ENCODE measurements at regions not wholly inside any gene's neighbourhood (a gene's known extent, or its start where the extent isn't known, plus 50 kb on each side); places are given as distances from the start of the nearest gene placed in this dataset.

DNA sequence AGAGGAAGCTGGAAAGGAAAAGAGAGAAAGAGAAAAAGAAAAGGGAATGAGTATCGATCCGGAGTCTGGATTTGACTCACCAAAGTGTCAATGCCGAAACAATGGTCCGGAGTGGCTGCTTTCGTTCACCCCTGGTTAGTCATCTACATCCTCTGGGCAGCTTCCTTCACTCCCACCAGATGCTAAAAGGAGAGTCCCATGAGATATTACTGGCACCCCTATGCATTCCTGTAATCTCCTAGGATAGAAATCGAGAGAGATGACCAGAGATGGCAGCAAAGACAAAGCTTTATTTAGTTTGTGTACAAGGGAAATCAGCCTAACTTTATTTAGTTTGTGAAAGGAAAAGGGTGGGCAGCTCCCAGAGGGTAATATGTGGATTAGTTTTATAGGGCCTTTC is 622.2 kb downstream of the ZPLD1 start:
- no peak for DNase-seq (ENCODE audit: low read depth)

DNA sequence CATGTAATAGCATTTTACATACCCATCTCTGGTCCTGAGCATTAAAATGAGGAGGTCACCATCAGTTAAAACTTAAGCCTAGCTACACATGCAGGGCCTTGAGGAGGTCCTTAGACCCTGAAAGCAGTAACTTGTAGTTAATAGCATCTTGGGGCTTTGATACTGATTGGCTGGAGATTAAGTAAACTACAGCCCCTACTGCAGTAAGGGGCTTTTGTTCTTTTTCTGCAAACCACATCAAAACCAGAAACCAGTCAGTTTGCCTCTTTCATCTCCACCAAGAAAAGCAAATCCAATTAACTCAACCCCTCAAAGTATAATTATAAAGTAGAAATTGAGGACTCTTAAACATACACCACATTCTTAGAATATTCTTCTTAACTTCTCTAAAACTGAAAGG is 622.7 kb downstream of the ZPLD1 start:
- no peak for DNase-seq (ENCODE audit: low read depth)

DNA sequence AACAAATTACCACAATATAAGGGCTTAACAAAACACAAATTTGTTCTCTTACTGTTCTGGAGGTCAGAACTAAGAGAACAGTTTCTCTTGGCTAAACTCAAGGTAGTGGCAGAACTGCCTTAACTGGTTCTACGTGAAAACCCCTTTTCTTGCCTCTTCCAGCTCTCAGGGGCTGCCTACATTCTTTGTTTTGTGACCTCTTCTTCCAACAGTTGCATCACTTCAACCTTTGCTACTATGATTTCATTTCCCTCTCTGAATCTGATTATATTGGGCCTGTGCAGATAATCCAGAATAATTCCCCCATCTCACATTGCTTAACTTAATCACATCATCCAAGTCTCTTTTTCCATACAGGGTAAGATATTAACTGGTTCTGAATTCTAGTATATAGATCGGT is 624.6 kb downstream of the ZPLD1 start:
- DNase-seq (ENCODE audit: low read depth) = no peak

DNA sequence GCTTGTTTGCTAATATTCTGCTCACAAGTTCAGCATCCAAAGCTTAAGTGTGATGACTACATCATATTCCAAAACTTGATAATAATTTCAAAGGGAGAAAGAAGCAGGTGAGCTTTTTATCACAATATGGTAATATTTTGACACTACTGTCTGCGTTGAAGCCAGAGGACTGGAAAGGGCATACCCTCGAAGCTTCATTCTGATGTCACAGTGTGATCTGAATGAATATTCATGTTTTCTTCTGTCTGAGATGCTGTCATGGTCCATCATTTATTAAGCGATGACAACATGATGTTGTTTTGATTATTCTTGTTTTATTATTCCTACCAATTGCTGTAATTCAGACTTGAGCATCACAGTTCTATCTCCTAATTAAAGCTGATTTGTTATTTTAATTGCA is 625.4 kb downstream of the ZPLD1 start:
- no peak for DNase-seq (ENCODE audit: low read depth)

DNA sequence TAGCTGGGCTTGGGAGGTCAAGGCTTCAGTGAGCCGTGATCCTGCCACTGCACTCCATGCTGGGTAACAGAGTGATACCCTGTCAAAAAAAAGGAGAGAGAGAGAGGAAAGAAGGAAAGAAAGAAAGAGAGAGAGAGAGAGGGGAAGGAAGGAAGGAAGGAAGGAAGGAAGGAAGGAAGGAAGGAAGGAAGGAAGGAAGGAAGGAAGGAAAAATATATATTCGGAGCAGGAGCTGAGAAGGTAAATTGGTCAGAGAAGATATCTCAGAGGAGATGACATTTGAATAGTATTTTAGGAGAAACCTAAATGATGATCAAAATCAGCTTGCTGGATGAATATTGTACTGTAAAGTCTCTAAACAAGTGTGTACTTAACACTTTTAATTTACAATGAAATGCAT is 633.1 kb downstream of the ZPLD1 start:
- DNase-seq (ENCODE audit: low read depth) = no peak

DNA sequence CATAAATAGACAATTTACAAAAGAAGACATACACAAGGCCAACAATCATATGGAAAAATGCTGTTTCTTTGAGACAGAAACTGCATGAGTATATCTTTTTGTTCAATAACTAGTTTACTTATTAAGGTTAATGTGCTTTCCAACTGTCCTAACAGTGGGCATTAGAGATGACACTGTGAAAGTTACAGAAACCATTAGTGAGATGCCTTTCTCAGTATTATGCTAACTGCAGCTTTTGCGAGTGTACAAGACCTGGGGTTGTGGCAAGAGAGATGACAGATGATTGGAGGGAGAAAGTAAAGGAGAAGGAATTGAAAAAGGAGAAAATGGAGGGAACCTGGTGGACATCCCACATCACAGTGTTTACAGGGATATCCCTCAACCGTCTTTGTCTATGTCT is 640.5 kb downstream of the ZPLD1 start:
- no peak for DNase-seq (ENCODE audit: low read depth)

DNA sequence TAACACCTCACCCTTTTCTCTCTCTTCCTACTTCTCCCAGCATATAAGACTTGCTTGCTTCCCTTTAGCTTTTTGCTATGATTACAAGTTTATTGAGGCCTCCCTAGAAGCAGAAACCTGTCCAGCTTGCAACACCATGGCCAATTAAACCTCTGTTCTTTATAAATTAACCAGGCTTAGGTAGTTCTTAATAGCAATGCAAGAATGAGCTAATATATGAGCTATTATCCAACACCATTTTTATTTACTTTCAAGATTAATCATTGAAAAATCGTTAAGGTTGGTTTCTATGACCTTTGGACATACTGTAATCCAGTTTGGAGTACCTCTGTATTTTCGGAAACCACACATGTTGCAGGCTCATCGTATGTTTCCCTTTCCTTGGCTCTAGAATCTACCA is 643.1 kb downstream of the ZPLD1 start:
- DNase-seq (ENCODE audit: low read depth) = no peak

DNA sequence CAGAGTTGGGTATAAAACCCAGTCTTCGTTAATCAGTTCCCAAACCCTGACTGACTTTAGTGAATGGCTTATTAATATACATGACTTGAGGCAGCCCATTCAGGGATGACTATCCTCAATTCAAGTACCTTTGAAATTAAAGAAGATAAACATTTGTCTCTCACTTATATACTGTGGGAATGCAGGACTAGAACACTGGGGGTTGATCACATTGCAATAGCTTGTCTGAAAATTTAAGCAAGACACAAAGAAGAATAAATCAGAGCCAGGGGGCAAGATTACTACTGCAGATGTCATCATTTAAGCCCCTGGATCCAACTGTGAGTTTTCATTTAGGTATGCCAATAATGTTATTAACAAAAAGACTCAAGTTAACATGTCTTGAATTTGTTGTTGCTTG is 647.7 kb downstream of the ZPLD1 start:
- DNase-seq (ENCODE audit: low read depth) = no peak

DNA sequence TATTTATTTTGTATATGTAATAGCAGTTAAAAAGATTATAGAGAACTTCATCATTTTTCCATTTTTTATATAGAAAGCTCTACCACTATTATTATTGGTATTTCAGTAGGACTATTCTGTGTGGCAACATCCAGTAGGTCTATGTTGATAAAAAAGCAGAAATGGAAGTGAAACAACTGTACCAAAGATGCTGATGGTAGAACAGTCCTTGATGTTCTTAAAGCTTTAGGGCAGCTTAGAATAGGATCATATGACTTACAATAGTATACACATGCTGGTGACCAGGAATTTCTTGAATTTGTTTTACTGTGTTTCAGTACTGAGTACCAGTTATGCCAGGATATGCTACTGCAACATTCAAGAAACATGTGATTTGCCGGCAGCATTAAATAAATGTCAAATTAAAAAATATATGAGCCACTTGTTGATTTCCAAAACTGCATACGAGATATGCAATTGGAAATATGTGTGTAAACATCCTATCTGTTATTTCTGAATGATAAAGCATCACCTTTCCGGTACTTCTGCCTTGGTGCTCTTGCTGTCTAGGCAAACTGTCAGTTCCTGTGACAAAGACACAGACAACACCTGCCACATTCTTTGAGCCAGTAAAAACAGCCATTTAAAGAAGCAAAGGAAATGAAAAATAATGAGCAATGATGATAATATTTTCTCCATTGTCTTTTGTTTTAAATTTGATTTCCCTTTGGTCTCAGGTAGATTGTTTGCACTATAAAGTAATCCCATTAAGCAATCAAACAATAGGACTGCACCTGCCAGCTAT is 649.2 kb downstream of the ZPLD1 start:
- no peak for DNase-seq (ENCODE audit: low read depth)

DNA sequence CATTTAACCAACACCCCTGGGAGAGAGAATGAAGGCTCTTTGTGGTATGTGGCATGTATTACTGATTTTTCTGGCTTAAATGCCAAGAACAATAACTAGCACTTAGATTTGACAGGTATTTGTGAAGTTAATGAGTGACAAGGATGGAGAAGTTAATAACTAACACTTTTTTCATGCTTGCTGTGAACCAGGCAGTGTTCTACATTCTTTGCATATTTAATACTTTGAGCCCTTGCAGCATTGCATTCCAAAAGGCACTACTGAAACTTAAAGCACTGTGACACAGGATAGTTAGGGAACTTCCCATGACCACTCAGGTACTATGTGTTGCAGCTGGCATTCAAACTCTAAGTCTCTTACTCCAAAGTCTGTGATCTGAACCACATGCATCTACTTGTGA is 650.6 kb downstream of the ZPLD1 start:
- no peak for DNase-seq (ENCODE audit: low read depth)

DNA sequence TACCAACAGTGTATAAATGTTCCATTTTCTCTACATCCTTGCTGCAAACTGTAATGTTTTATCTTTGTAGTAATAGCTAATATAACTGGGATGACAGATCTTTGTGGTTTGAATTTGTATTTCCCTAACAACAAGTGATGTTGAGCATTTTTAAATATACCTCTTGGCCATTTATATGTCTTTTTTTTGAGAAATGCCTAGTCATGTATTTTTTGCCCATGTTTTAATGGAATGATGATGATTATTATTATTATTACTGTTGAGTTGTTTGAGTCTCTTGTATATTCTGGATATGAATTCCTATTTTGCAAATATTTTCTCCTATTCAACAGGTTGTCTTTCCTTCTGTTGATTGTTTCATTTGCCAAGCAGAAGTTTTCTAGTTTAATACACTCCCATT is 654.9 kb downstream of the ZPLD1 start:
- no peak for DNase-seq (ENCODE audit: low read depth)

DNA sequence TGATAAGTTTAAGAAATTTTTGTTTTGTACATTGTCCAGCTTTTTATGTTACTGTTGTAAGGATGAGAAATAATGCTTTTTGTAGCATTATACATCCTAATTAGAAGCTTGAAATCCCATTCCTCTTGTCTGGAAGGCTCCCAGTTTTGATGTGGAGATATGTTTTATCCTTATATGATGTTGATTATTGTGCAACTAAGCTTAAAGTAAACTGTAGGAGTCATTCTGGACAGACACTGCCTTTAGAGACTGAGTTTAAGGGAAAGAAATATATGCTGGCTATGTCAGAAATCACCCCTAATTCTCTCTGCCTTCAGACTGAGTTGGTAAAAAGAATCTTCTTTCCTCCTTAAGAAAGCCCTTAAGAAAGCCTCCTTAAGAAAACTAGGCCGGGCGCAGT is 670.4 kb downstream of the ZPLD1 start:
- DNase-seq (ENCODE audit: low read depth) = no peak

DNA sequence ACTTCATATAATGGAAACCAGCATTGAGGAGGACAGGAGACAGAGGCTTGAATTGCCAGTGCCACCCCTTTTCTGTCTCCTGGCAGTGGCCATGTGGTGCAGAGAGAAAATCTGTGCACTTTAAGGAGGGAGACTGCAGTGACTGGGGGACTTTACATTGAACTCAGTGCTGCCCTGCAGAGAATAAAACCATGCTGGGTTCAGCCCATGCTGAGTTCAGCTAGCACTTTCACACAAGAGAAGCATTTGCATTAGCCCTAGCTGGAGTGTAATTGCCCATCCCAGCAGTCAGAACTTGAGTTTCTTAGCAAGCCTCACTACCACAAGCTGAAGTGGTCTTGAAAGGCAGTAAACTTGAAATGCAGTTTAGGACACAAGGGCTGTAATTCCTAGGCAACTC is 677.5 kb downstream of the ZPLD1 start:
- no peak for DNase-seq (ENCODE audit: low read depth)

DNA sequence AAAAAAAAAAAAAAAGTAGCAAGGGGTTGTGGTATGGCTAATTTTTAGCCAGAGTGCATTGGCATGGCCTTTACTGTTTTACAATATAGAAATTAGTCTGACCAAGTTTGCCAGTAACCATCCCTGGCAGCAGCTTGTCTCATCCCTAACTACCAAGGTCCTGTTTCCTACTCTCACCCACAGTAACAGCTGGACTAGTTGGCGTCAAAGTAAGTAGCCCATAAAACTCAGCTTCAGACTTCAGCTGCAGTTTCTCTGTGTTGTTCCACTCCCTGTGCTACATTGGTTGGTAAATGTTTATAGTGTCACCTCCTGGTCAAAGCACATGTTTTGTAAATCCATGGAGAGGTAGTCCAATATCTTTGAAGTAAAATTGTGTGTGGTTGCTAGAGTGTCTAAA is 691.3 kb downstream of the ZPLD1 start:
- no peak for DNase-seq (ENCODE audit: low read depth)

DNA sequence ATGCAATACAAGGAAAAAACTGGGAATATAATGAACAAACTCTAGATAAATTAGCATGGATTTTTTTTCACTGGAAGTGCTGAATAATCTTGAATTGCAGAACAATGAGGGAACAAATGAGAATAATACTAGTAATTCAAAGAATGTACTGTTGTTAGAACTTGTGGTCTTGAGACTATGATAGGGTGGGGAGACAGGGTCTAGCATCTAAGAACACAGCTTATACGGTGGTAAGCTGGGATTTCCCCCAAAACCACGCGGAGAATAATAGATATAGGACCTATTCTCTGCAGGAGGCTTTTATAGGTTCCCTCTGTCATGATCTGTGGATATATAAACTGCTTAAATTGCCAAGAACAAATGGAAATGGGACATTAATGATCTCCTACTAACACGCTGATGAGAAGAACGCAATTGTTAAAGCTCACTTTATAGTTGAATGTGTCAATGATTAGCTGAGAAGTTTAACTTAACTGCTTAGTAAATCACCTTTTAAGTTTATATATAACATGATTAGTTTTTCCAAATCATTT is 692.3 kb downstream of the ZPLD1 start:
- no peak for DNase-seq (ENCODE audit: low read depth)

DNA sequence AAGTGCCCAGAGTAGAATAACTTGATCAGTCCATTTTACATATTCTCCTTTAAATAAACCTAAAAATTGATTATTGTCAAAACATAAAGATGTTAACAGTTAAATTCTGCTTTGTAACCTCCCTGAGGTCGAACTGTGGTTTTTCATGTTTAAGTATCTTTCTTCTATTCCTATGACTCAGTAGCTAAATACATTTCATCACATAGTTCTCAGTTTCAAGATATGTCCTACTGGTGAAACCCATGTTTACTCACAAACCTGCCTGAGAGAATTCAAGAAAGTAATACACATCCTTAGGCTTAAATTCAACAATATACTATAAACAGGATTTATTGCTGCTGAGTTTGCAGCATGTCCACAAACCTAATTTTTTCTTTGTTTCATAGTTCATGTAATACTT is 692.9 kb downstream of the ZPLD1 start:
- DNase-seq (ENCODE audit: low read depth) = no peak

DNA sequence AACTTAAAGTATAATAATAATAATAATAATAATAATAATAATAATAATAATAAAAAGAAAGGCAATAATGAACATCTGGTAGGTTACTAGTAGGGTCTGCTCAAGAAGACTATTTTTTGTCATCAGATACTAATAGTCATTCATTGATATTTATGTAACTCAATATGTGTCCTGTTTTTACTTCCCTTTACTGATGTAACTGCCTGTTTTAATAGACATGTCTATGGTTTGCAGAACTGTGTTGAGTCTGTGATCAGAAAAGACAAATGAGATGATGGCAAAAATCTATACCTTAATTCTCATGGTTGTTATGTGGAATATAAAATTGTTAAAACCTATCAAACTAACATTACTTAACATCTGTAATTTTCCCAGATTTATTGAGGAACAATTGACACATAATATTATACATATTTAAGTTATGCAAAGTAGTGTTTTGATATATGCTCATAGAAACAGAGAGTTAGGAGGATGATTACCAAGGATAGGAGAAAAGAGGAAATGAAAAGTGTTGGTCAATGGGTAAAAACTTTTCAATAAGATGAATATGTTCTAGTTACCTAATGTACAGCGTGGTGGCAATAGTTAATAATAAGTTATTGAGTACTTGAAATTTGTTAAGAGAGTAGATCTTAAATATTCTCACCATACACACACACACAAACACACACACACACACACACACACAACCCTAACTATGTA is 699.4 kb downstream of the ZPLD1 start:
- no peak for DNase-seq (ENCODE audit: low read depth)

DNA sequence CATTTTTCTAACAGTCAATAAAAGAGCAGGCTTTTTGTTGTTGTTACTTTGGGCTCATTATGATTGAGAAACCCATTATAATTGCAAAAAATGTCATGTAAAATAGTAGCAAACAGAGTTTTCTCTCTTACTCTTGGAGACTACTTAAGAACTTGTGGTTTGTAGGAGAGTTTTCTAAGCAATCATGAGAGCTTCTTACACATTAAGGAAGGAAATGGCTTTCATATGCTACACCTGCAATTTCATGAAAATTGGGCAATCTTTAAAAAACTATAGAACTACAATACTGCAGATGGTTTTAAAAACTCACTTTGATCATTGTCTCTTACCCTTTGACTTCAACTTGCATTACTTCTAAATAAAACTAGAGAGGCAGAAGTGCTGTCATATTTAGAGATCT is 701.8 kb downstream of the ZPLD1 start:
- DNase-seq (ENCODE audit: low read depth) = no peak

DNA sequence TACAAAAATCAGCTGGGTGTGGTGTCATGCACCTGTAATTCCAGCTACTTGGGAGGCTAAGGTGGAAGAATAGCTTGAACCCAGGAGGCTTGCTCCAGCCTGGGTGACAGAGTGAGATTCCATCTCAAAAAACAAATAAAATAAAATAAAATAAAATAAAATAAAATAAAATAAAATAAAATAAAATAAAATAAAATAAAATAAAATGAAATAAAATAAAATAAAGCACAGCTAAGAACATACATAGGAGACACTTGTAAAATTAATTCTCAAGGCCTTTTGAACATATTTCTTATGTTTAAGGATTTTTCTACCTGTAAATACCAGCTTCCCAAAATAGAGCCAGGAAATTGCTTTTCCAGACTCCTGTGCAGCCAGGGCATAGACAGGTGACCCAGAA is 703.0 kb downstream of the ZPLD1 start:
- DNase-seq (ENCODE audit: low read depth) = no peak

DNA sequence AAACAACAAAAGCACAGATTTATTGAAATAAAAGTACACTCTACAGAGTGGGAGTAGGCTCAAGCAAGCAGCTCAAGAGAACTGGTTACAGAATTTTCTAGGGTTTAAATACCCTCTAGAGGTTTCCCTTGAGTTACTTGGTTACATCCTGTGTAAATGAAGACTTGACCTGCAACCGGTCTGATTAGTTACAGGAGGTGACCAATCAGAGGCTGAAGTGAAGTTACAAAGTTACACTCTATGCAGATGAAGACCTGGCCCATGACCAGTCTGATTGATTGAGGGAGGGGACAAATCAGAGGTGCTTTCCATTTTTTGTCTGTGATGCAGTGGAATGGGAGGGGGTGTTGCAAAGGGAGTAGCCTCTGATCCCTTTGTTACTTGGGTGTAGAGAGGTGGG is 723.4 kb downstream of the ZPLD1 start:
- no peak for DNase-seq (ENCODE audit: low read depth)

DNA sequence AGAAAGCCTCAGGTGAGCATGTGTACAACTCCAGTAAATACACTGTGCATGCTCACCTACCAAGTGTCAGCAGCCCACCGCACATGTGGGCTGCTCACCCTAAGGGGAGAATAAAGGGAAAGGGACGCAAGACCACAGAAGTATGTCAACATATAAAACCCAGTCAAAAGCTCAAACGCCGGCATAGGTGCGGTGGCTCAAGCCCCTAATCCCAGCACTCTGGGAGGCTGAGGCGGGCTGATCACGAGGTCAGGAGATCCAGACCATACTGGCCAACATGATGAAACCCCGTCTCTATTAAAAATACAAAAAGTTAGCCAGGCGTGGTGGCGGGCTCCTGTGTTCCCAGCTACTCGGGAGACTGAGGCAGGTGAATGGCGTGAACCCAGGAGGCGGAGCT is 732.1 kb downstream of the ZPLD1 start:
- no peak for DNase-seq (ENCODE audit: low read depth)

DNA sequence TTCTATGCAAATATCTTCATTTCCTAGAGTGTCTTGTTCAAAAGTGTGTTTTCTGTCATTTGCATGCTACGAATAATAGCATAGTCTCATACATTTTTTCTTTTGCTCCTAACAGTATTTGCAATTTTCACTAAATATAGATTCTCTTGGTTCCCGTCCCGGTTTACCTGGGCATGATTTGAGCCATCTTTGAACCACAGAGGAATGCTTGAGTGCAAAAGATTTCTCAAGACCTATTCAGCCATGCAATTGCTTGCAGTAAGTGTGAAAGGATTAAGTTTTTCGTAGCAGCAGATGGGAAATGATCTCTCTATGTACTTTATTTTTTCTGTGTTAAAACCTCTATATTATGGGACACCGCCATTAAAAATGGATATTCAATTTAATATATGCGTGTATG is 733.0 kb downstream of the ZPLD1 start:
- no peak for DNase-seq (ENCODE audit: low read depth)

DNA sequence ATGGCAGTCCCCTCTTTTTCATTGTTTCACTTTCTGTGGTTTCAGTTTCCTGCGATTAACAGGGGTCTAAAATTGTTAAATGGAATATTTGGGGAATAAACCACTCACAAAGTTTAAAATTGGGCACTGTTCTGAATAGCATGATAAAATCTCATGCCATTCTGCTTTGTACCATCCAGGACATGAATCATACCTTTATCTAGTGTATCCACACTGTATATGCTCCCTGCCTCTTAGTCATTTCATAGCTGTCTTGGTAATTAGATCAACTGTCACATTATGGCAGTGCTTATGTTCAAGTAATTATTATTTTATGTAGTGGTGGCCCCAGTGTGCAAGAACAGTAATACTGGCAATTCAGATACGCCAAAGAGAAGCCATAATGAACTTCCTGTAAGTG is 734.5 kb downstream of the ZPLD1 start:
- no peak for DNase-seq (ENCODE audit: low read depth)

DNA sequence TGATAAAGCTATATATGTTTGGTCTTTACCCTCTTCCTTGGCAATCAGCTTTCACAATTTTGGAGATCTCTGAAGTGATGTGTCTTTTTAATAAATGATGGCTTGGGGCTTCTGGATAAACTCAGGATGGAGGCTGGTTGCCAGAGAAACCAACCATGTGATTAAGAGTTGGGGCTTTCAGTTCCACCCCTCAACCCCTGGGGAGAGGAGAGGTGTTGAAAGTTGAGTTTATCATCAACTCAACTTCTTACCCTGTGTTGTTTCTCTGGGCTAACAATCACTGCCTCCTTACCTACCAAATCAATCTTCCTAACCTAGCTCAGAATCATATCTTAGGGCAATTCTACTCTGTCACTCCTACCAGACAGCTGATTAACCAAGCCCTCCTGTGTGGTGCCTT is 735.8 kb downstream of the ZPLD1 start:
- DNase-seq (ENCODE audit: low read depth) = no peak
